Caco-2 (cell line): ENCODE measurements at regions not wholly inside any gene's neighbourhood (a gene's known extent, or its start where the extent isn't known, plus 50 kb on each side); places are given as distances from the start of the nearest gene placed in this dataset.

Source experiments
- BruUV-seq: library from RNA; stranded (reverse); fragments of 400-500 nt; replicated peaks from 2 replicates; lab custom pipeline; 2021; lab: Mats Ljungman, UMichigan
- CTCF ChIA-PET: fragments of 300-600 bp; sonication (Branson Sonifier 250); formaldehyde crosslinking; loops from one replicate; lab custom pipeline; 2022; ENCODE audit warnings: antibody characterized with exemption; lab: Charles Lee
- POLR2A ChIA-PET: fragments of 300-600 bp; sonication (Branson Sonifier 250); formaldehyde crosslinking; loops from one replicate; lab custom pipeline; 2022; ENCODE audit warnings: antibody characterized with exemption; lab: Charles Lee
- DNase-seq, 2 experiments: peaks; one replicate each; pipeline versions ENCODE4 v3.0.0 to v3.0.0-alpha.2; 2020 to 2022
- H3K27me3 ChIP-seq: replicated peaks from 2 replicates; pipeline ENCODE4 v1.6.0; 2011; ENCODE audit warnings: low read length; ENCODE audit not compliant: control insufficient read depth, insufficient read depth
- H3K36me3 ChIP-seq: 2 replicates; pipeline ENCODE4 v1.5.1; 2011; ENCODE audit warnings: low read length; ENCODE audit not compliant: control insufficient read depth, insufficient read depth
- H3K4me1 ChIP-seq: fragments of 250-450 bp; sonication (Bioruptor Pico); 2 replicates; pipeline ENCODE4 v1.5.1; 2020; ENCODE audit warnings: mild to moderate bottlenecking
- H3K4me3 ChIP-seq: 2 replicates; pipeline ENCODE4 v1.5.1; 2011; ENCODE audit warnings: low read depth, mild to moderate bottlenecking, control low read depth, low read length
- H3K9me3 ChIP-seq: fragments of 250-450 bp; sonication (Bioruptor Pico); 2 replicates; pipeline ENCODE4 v1.5.1; 2020; ENCODE audit warnings: mild to moderate bottlenecking, moderate library complexity
- H3K27ac Mint-ChIP-seq: one replicate; pipeline ENCODE4 v1.8.0; 2022; ENCODE audit warnings: mixed read lengths; ENCODE audit not compliant: unreplicated experiment
- H3K27me3 Mint-ChIP-seq: one replicate; pipeline ENCODE4 v1.8.0; 2022; ENCODE audit warnings: mixed read lengths; ENCODE audit not compliant: insufficient read depth, unreplicated experiment
- H3K36me3 Mint-ChIP-seq: one replicate; pipeline ENCODE4 v1.8.0; 2022; ENCODE audit warnings: mild to moderate bottlenecking, mixed read lengths; ENCODE audit not compliant: insufficient read depth, unreplicated experiment
- H3K4me1 Mint-ChIP-seq: one replicate; pipeline ENCODE4 v1.8.0; 2022; ENCODE audit warnings: low read depth, mixed read lengths; ENCODE audit not compliant: unreplicated experiment
- H3K4me3 Mint-ChIP-seq: one replicate; pipeline ENCODE4 v1.8.0; 2022; ENCODE audit warnings: mild to moderate bottlenecking, moderate library complexity, mixed read lengths; ENCODE audit not compliant: unreplicated experiment
- H3K9me3 Mint-ChIP-seq: one replicate; pipeline ENCODE4 v1.8.0; 2022; ENCODE audit warnings: mixed read lengths; ENCODE audit not compliant: unreplicated experiment
- intact Hi-C: fragments of 100-400 bp; cut with micrococcal nuclease; formaldehyde crosslinking; loops from one replicate; pipeline ENCODE4 v1.10.0; 2022; ENCODE audit not compliant: unreplicated experiment
- TF ChIP-seq, protein P1 (sequence below), 2 experiments: fragments of 200-600 bp in 1 of 2; IDR thresholded peaks; 1 replicate in 1 of 2; 2 replicates in 1 of 2; pipeline versions ENCODE4 v1.5.1 to v1.8.0; 2011 to 2022; ENCODE audit warnings: antibody characterized with exemption in 1 of 2, control low read depth in 1 of 2, inconsistent platforms in 1 of 2, low read depth in 1 of 2, low read length in 1 of 2, mild to moderate bottlenecking in 1 of 2, moderate library complexity in 1 of 2; ENCODE audit not compliant: insufficient read depth in 1 of 2, severe bottlenecking in 1 of 2, unreplicated experiment in 1 of 2

DNA sequence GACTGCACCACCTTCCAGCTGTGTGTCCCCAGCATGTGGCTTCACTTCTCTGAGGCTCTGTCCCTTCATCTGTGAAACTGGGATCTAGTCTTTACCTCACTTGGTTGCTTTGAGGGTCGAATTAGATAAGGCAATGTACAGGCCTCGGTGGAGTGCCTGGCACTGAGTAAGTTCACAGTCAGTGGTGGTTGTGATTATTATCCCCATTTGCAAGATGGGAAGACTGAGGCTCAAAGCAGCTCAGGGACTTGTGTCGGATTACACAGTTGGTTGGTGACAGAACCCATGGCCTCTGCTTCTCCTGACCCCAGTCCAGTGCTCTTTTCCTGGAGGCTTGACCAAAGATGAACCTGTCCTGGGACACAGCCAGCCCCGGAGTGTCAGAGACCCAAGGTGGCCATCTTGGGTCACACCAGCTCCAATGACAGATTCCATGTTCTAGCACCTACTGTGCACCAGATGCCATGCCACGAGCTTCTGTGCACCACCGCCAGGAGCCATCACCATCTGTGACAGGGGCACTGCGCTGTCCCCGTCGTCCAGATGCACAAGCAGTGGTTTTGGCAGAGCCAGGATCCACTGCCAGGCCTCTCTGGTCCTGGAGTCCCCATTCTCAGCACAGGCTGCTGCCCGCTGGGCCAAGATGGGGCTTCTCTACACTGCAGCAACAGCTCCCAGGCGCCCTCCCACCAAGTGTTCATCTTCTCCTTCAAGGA, 60.5 kb downstream of the IGLL1 start:
- DNase-seq = no peak
- TF ChIP-seq, protein P1, sequence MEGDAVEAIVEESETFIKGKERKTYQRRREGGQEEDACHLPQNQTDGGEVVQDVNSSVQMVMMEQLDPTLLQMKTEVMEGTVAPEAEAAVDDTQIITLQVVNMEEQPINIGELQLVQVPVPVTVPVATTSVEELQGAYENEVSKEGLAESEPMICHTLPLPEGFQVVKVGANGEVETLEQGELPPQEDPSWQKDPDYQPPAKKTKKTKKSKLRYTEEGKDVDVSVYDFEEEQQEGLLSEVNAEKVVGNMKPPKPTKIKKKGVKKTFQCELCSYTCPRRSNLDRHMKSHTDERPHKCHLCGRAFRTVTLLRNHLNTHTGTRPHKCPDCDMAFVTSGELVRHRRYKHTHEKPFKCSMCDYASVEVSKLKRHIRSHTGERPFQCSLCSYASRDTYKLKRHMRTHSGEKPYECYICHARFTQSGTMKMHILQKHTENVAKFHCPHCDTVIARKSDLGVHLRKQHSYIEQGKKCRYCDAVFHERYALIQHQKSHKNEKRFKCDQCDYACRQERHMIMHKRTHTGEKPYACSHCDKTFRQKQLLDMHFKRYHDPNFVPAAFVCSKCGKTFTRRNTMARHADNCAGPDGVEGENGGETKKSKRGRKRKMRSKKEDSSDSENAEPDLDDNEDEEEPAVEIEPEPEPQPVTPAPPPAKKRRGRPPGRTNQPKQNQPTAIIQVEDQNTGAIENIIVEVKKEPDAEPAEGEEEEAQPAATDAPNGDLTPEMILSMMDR (IDR thresholded peaks at IDR 0.05; ENCODE audit: insufficient read depth in 1 of 2, low read depth in 1 of 2, low read length in 1 of 2, severe bottlenecking in 1 of 2, unreplicated experiment in 1 of 2) = no peak
- H3K4me3 ChIP-seq = no peak overlapping the region
- peaks cover 17% of the 10 kb centered on the region for H3K4me1 Mint-ChIP-seq
- H3K27me3 ChIP-seq = no peaks in the 10 kb centered on the region
- no peaks in the 10 kb centered on the region for H3K9me3 Mint-ChIP-seq
- H3K4me3 Mint-ChIP-seq = no peak overlapping the region
- H3K9me3 ChIP-seq = no peaks in the 10 kb centered on the region
- peaks cover 53% of the 10 kb centered on the region for H3K4me1 ChIP-seq
- ChIA-PET POLR2A (no interaction called here), CTCF (interaction anchor here (0.8 kb wide), 1 partner anchor 338 kb away, joined by 4 read pairs; the partner anchor contains the start of gene SLC2A11)
- peak overlapping the region; percentile 95 for H3K27ac Mint-ChIP-seq
- no peaks in the 10 kb centered on the region for H3K36me3 Mint-ChIP-seq
- H3K27me3 Mint-ChIP-seq = no peaks in the 10 kb centered on the region
- intact Hi-C loops = no loop called here
- no TSS peak for BruUV-seq
- no peaks in the 10 kb centered on the region for H3K36me3 ChIP-seq

DNA sequence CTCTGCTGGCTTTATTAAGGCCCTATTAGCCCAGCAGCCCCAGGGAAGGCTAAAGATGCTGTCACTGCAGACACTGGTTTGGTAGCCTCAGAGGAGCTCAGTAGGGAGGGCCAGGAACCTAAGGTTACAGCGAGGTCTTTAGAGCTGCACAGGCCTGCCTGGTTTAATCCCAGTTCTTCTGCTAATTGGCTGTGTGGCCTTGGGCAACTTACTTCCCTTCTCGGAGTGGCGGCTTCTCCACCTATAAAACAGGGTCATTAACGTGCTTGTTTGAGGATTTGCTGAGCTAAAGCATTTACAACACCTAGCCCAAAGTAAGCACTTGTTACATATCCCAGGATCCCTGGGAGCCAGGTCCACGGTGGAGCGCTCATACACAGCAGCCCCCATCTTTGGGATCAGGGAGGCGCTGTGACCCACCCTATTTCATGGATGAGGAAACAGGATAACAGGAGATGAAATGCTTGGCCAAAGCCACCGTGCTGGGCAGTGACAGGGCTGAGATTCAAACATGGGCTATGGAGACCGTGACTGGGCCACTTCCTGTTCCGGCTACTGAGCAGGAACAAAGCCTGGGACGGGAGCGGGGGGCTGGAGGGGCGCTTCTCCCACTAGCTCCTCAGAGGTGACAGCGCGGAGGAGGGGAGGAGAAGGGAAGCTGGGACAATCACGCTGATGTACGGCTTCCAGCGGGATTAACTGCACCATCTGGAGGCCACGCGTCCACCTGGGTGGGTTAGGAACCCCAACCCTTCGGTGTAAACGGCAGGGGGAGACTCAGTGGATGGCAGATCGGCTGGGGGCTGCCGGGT, 61.5 kb downstream of the IGLL1 start:
- no TSS peak for BruUV-seq
- peak overlapping the region; percentile 86 for H3K27ac Mint-ChIP-seq

DNA sequence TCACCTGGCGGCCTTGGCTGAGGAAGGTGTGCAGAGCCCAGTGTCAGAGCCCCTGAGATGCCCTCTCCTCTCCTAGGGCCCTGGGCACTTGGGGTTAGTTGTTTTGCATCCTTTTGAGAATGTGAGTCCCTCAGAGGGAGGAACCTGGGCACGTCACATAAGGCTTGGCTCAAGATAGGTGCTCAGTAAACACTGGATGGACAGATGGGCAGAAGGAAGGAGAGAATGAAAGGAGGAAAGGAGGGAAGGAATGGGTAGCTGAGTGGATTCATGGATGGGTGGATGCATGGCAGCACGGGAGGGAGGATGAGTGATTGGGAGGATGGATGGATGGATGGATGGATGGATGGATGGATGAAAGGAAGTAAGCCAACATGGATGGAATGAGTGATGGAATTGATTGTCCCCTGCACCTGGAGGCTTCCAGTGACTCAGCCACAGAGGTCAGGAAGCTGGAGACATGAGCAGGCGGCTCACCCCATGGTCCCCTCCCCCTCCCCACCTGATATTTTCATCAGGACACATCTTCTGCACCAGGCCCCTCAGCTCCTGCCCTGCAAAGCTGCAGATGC, 62.2 kb downstream of the IGLL1 start:
- no peaks in the 10 kb centered on the region for H3K27me3 Mint-ChIP-seq
- no peaks in the 10 kb centered on the region for H3K9me3 ChIP-seq
- TF ChIP-seq, protein P1 (IDR thresholded peaks at IDR 0.05; ENCODE audit: insufficient read depth in 1 of 2, low read depth in 1 of 2, low read length in 1 of 2, severe bottlenecking in 1 of 2, unreplicated experiment in 1 of 2) = no peak
- no peaks in the 10 kb centered on the region for H3K36me3 ChIP-seq
- no peaks in the 10 kb centered on the region for H3K36me3 Mint-ChIP-seq
- H3K4me1 Mint-ChIP-seq = peaks cover 17% of the 10 kb centered on the region
- intact Hi-C loops = no loop called here
- ChIA-PET POLR2A (no interaction called here), CTCF (no interaction called here)
- peak overlapping the region; percentile 68 for H3K27ac Mint-ChIP-seq
- H3K4me3 ChIP-seq = no peak overlapping the region
- no peak overlapping the region for H3K4me3 Mint-ChIP-seq
- no peaks in the 10 kb centered on the region for H3K27me3 ChIP-seq
- BruUV-seq = no TSS peak
- H3K9me3 Mint-ChIP-seq = no peaks in the 10 kb centered on the region
- peaks cover 48% of the 10 kb centered on the region for H3K4me1 ChIP-seq
- DNase-seq = no peak

More for the DNA sequence above, 61.5 kb downstream of the IGLL1 start:
- no peaks in the 10 kb centered on the region for H3K36me3 ChIP-seq
- Mint-ChIP-seq H3K4me3 (no peak overlapping the region), H3K4me1 (peaks cover 17% of the 10 kb centered on the region), H3K9me3 (no peaks in the 10 kb centered on the region), H3K27me3 (no peaks in the 10 kb centered on the region), H3K36me3 (no peaks in the 10 kb centered on the region)
- H3K9me3 ChIP-seq = no peaks in the 10 kb centered on the region
- H3K4me1 ChIP-seq = peaks cover 53% of the 10 kb centered on the region
- no peak for DNase-seq
- POLR2A ChIA-PET = no interaction called here
- H3K4me3 ChIP-seq = no peak overlapping the region
- TF ChIP-seq, protein P1 (IDR thresholded peaks at IDR 0.05; ENCODE audit: insufficient read depth in 1 of 2, low read depth in 1 of 2, low read length in 1 of 2, severe bottlenecking in 1 of 2, unreplicated experiment in 1 of 2) = no peak
- CTCF ChIA-PET = no interaction called here
- no peaks in the 10 kb centered on the region for H3K27me3 ChIP-seq
- intact Hi-C loops = no loop called here
